Heart left ventricle (tissue), 16 donors: ENCODE measurements at regions not wholly inside any gene's neighbourhood (a gene's known extent, or its start where the extent isn't known, plus 50 kb on each side); places are given as distances from the start of the nearest gene placed in this dataset.

ENCODE experiments used
- ATAC-seq, 4 donors: fragments of 200-7000 bp; cut with Tn5 transposase; one replicate each; pipeline ENCODE4 v1.9.1; 2020 to 2022; ENCODE audit warnings: moderate library complexity in 4 of 4, mild to moderate bottlenecking in 3 of 4, moderate number of reproducible peaks in 1 of 4
- DNase-seq, 5 donors: peaks; one replicate each; pipeline ENCODE4 v3.0.0-alpha.2; 2020
- H3K27ac ChIP-seq, 12 donors: fragments of 200-600 bp; sonication (generic) in 4 of 12; one replicate each; pipeline versions ENCODE4 v1.5.0 to v1.8.0; 2016 to 2022; ENCODE audit warnings: mild to moderate bottlenecking in 2 of 12
- H3K27me3 ChIP-seq, 9 donors: fragments of 200-600 bp; sonication (generic) in 2 of 9; one replicate each; pipeline versions ENCODE4 v1.5.1 to v1.8.0; 2016 to 2022; ENCODE audit warnings: mild to moderate bottlenecking in 3 of 9
- H3K36me3 ChIP-seq, 9 donors: fragments of 200-600 bp; sonication (generic) in 2 of 9; one replicate each; pipeline versions ENCODE4 v1.5.0 to v1.8.0; 2018 to 2022; ENCODE audit warnings: mild to moderate bottlenecking in 2 of 9
- H3K4me1 ChIP-seq, 12 donors: fragments of 200-600 bp; sonication (generic) in 4 of 12; one replicate each; pipeline versions ENCODE4 v1.5.0 to v1.8.0; 2016 to 2022; ENCODE audit warnings: mild to moderate bottlenecking in 3 of 12
- H3K4me3 ChIP-seq, 12 donors: fragments of 200-600 bp; sonication (generic) in 4 of 12; one replicate each; pipeline versions ENCODE4 v1.5.0 to v1.8.0; 2017 to 2022; ENCODE audit warnings: mild to moderate bottlenecking in 9 of 12, moderate library complexity in 4 of 12
- H3K9me3 ChIP-seq, 12 donors: fragments of 200-600 bp; sonication (generic) in 4 of 12; one replicate each; pipeline versions ENCODE4 v1.5.0 to v1.8.0; 2016 to 2022; ENCODE audit warnings: mild to moderate bottlenecking in 1 of 12
- CTCF ChIP-seq, 12 donors: fragments of 200-600 bp; sonication (generic) in 4 of 12; IDR thresholded peaks; one replicate each; pipeline versions ENCODE4 v1.5.0 to v1.8.0; 2018 to 2022; ENCODE audit warnings: antibody characterized with exemption in 12 of 12, mild to moderate bottlenecking in 5 of 12
- POLR2A ChIP-seq, 2 donors: fragments of 450-650 bp; IDR thresholded peaks; one replicate each; pipeline ENCODE4 v1.6.1; 2017; ENCODE audit warnings: antibody characterized with exemption in 2 of 2, mild to moderate bottlenecking in 2 of 2, moderate library complexity in 2 of 2
- WGBS, 4 donors: extraction: QIAGEN DNeasy Blood & Tissue Kit in 2 of 4; methylation state at CpG; one replicate each; pipeline versions ENCODE4 v1.1.5 to v1.1.7; 2013 to 2018; 5-methylcytosine and 5-hydroxymethylcytosine counted together
- intact Hi-C, 10 donors: fragments of 100-400 bp; cut with DNase I; formaldehyde crosslinking; loops; one replicate each; pipeline versions ENCODE4 v1.11.1 to v1.14.2; 2022
- donor health status: ischemic (EF 13 %, LVEDD 7.1; RV severe dilation, severe dysfunction).
- donor health status: healthy with polysubstance abuse.
- donor health status: DM: no; HTN: yes; CAD: no.
- donor health status: DM: no; HTN: no; CAD: no.
- donor health status: ischemic (EF 25% LVEDD 6.9; RV normal size, moderate dysfunction).
- donor health status: ischemic (EF 25% LVEDD 5.7; RV mildly dilated, moderate dysfunction).
- donor health status: healthy.
- donor health status: DM: yes; HTN: yes; CAD: no.
- donor health status: ischemic (EF 35%, LVEDD 5.7; RV mildly dilated, moderate dysfunction).
- donor health status: nonischemic (EF 11% LVEDD 7.7; RV severe dilation, severe dysfunction).
- donor health status: DM: yes; HTN: yes; CAD: no.
- donor health status: PGD.
- donor health status: ischemic (EF 29% LVEDD 5.4; RV normal size, mild dysfunction).
- donor health status: nonischemic (EF 23%, LVEDD 6.1; RV moderate dilation, normal function).

- Histone ChIP-seq H3K4me1 (no peaks in the 10 kb centered on the region), H3K27ac (no peak overlapping the region), H3K27me3 (no peaks in the 10 kb centered on the region), H3K4me3 (no peak overlapping the region), H3K9me3 (no peaks in the 10 kb centered on the region), H3K36me3 (no peaks in the 10 kb centered on the region)
- intact Hi-C loops, result no loop called here
- DNase-seq (no peak), ATAC-seq (no peak)
- TF ChIP-seq POLR2A (IDR thresholded peaks at IDR 0.05) (no peak), CTCF (IDR thresholded peaks at IDR 0.05) (no peak)
- WGBS, 4 donors, result 68 to 85% (median 76%) methylated on average over 2 of the region's 2 CpGs
Observed at GRCh38 chr3:190746986-190747385, 115.5 kb downstream of the GMNC start.

- DNase-seq (no peak), ATAC-seq (no peak)
- TF ChIP-seq CTCF (IDR thresholded peaks at IDR 0.05) (no peak), POLR2A (IDR thresholded peaks at IDR 0.05) (no peak)
- Histone ChIP-seq H3K4me3 (no peak overlapping the region), H3K4me1 (no peaks in the 10 kb centered on the region), H3K36me3 (no peaks in the 10 kb centered on the region), H3K27ac (no peak overlapping the region), H3K9me3 (no peaks in the 10 kb centered on the region), H3K27me3 (no peaks in the 10 kb centered on the region)
- WGBS, 4 donors, result 78 to 88% (median 80%) methylated on average over 3 of the region's 3 CpGs
- intact Hi-C loops, result no loop called here
Observed at GRCh38 chr3:190746531-190746930, 116.0 kb downstream of the GMNC start.

GRCh38 chr3:190741788-190742187, 120.7 kb downstream of the GMNC start:
- no peaks in the 10 kb centered on the region for H3K9me3 ChIP-seq
- no peaks in the 10 kb centered on the region for H3K4me1 ChIP-seq
- H3K36me3 ChIP-seq, result no peaks in the 10 kb centered on the region
- no peak overlapping the region for H3K4me3 ChIP-seq
- no peak for ATAC-seq
- intact Hi-C loops, result no loop called here
- TF ChIP-seq POLR2A (IDR thresholded peaks at IDR 0.05) (no peak), CTCF (IDR thresholded peaks at IDR 0.05) (no peak)
- no peaks in the 10 kb centered on the region for H3K27me3 ChIP-seq
- H3K27ac ChIP-seq, result no peak overlapping the region
- no peak for DNase-seq
- WGBS, 4 donors, result 36 to 84% (median 78%) methylated on average over 1 of the region's 1 CpG

- 74 to 80% (median 76%) methylated on average over 5 of the region's 5 CpGs for WGBS, 4 donors
- Histone ChIP-seq H3K9me3 (no peaks in the 10 kb centered on the region), H3K4me3 (no peak overlapping the region), H3K36me3 (no peaks in the 10 kb centered on the region), H3K27me3 (no peaks in the 10 kb centered on the region), H3K4me1 (no peaks in the 10 kb centered on the region), H3K27ac (no peak overlapping the region)
- intact Hi-C loops, result no loop called here
- ATAC-seq (no peak), DNase-seq (no peak)
- no peak for TF ChIP-seq CTCF (IDR thresholded peaks at IDR 0.05)
- TF ChIP-seq POLR2A (IDR thresholded peaks at IDR 0.05), result no peak
Observed at GRCh38 chr3:190739641-190740185, 122.8 kb downstream of the GMNC start.
